Peyer's patch (tissue), 4 donors: ENCODE measurements at regions not wholly inside any gene's neighbourhood (a gene's known extent, or its start where the extent isn't known, plus 50 kb on each side); places are given as distances from the start of the nearest gene placed in this dataset.

ENCODE experiments used
- DNase-seq, 3 donors: peaks; one replicate each; pipeline ENCODE4 v3.0.0-alpha.2; 2017 to 2019
- H3K27ac ChIP-seq, 4 donors: fragments of 200-600 bp; sonication (generic); one replicate each; pipeline ENCODE4 v1.5.1; 2016 to 2019
- H3K27me3 ChIP-seq, 2 donors: fragments of 200-600 bp; sonication (generic); one replicate each; pipeline ENCODE4 v1.5.1; 2019
- H3K36me3 ChIP-seq, 3 donors: fragments of 200-600 bp; sonication (generic); one replicate each; pipeline ENCODE4 v1.5.1; 2016 to 2019
- H3K4me1 ChIP-seq, 4 donors: fragments of 200-600 bp; sonication (generic); one replicate each; pipeline ENCODE4 v1.5.1; 2016 to 2019
- H3K4me3 ChIP-seq, 4 donors: fragments of 200-600 bp; sonication (generic); 1 replicate in 3 of 4; 2 replicates in 1 of 4; pipeline ENCODE4 v1.5.1; 2016 to 2019; ENCODE audit warnings: mild to moderate bottlenecking in 1 of 4
- H3K9me3 ChIP-seq, 4 donors: fragments of 200-600 bp; sonication (generic); one replicate each; pipeline ENCODE4 v1.5.1; 2016 to 2019; ENCODE audit warnings: mild to moderate bottlenecking in 1 of 4
- CTCF ChIP-seq, 6 experiments: fragments of 450-650 bp in 4 of 6; fragments of 200-600 bp in 2 of 6; sonication (generic) in 1 of 6; IDR thresholded peaks; one replicate each; pipeline ENCODE4 v1.5.1; 2017 to 2019; ENCODE audit warnings: antibody characterized with exemption in 6 of 6, mild to moderate bottlenecking in 3 of 6, moderate library complexity in 1 of 6
- POLR2A ChIP-seq, 2 donors: fragments of 450-650 bp; IDR thresholded peaks; one replicate each; pipeline ENCODE4 v1.5.1; 2017; ENCODE audit warnings: antibody characterized with exemption in 2 of 2, mild to moderate bottlenecking in 2 of 2, moderate library complexity in 2 of 2

GRCh38 chr1:98001764-98002163 lies 80.9 kb upstream of the DPYD start:
- TF ChIP-seq CTCF (IDR thresholded peaks at IDR 0.05) (no peak), POLR2A (IDR thresholded peaks at IDR 0.05) (no peak)
- H3K9me3 ChIP-seq = no peaks in the 10 kb centered on the region
- H3K27ac ChIP-seq = no peak overlapping the region

GRCh38 chr1:97999320-97999719 lies 78.5 kb upstream of the DPYD start:
- Histone ChIP-seq H3K4me1 (no peaks in the 10 kb centered on the region), H3K9me3 (no peaks in the 10 kb centered on the region), H3K36me3 (no peaks in the 10 kb centered on the region), H3K4me3 (no peak overlapping the region), H3K27ac (no peak overlapping the region), H3K27me3 (no peaks in the 10 kb centered on the region)
- TF ChIP-seq POLR2A (IDR thresholded peaks at IDR 0.05) = no peak
- no peak for TF ChIP-seq CTCF (IDR thresholded peaks at IDR 0.05)
- DNase-seq = no peak

More at GRCh38 chr1:98001764-98002163, 80.9 kb upstream of the DPYD start:
- no peak overlapping the region for H3K4me3 ChIP-seq
- H3K27me3 ChIP-seq = no peaks in the 10 kb centered on the region
- no peak for DNase-seq
- H3K4me1 ChIP-seq = no peaks in the 10 kb centered on the region
- H3K36me3 ChIP-seq = no peaks in the 10 kb centered on the region

- TF ChIP-seq POLR2A (IDR thresholded peaks at IDR 0.05) (no peak), CTCF (IDR thresholded peaks at IDR 0.05) (no peak)
These were observed 76.0 kb upstream of the DPYD start for GRCh38 chr1:97996880-97997279.

GRCh38 chr1:97989094-97989680 lies 68.4 kb upstream of the DPYD start:
- H3K9me3 ChIP-seq = no peaks in the 10 kb centered on the region
- DNase-seq = no peak
- no peaks in the 10 kb centered on the region for H3K36me3 ChIP-seq
- H3K27ac ChIP-seq = no peak overlapping the region
- H3K27me3 ChIP-seq = no peaks in the 10 kb centered on the region
- TF ChIP-seq POLR2A (IDR thresholded peaks at IDR 0.05) (no peak), CTCF (IDR thresholded peaks at IDR 0.05) (no peak)
- H3K4me3 ChIP-seq = no peak overlapping the region
- no peaks in the 10 kb centered on the region for H3K4me1 ChIP-seq

More at GRCh38 chr1:97996880-97997279, 76.0 kb upstream of the DPYD start:
- no peaks in the 10 kb centered on the region for H3K27me3 ChIP-seq
- DNase-seq = no peak
- no peaks in the 10 kb centered on the region for H3K9me3 ChIP-seq
- no peak overlapping the region for H3K27ac ChIP-seq
- H3K4me1 ChIP-seq = no peaks in the 10 kb centered on the region
- no peak overlapping the region for H3K4me3 ChIP-seq
- no peaks in the 10 kb centered on the region for H3K36me3 ChIP-seq

GRCh38 chr1:97986041-97987005 lies 65.5 kb upstream of the DPYD start:
- Histone ChIP-seq H3K27me3 (no peaks in the 10 kb centered on the region), H3K36me3 (no peaks in the 10 kb centered on the region), H3K9me3 (no peaks in the 10 kb centered on the region), H3K4me3 (no peak overlapping the region), H3K27ac (no peak overlapping the region), H3K4me1 (no peaks in the 10 kb centered on the region)
- TF ChIP-seq POLR2A (IDR thresholded peaks at IDR 0.05) (no peak), CTCF (IDR thresholded peaks at IDR 0.05) (no peak)
- no peak for DNase-seq
